GM12878 (cell line): ENCODE measurements at regions not wholly inside any gene's neighbourhood (a gene's known extent, or its start where the extent isn't known, plus 50 kb on each side); places are given as distances from the start of the nearest gene placed in this dataset.

Experiments
- ATAC-seq: fragments of 200-7000 bp; cut with Tn5 transposase; 3 replicates; pipeline ENCODE4 v1.9.1; 2020; ENCODE audit warnings: mild to moderate bottlenecking, moderate library complexity
- BruUV-seq: library from RNA; stranded (reverse); fragments of 400-500 nt; replicated peaks from 2 replicates; lab custom pipeline; 2021; lab: Mats Ljungman, UMichigan
- CTCF ChIA-PET: fragments of 300-600 bp; sonication (Branson Sonifier 250); formaldehyde crosslinking; extraction: SDS; loops from one replicate; lab custom pipeline; 2021; ENCODE audit warnings: inconsistent platforms; lab: Yijun Ruan, JAX
- POLR2A ChIA-PET: fragments of 350-600 bp; formaldehyde crosslinking; extraction: SDS; loops from one replicate; lab custom pipeline; 2021; ENCODE audit warnings: inconsistent platforms; lab: Charles Lee
- RAD21 ChIA-PET: fragments of 300-600 bp; sonication (Branson Sonifier 250); formaldehyde crosslinking; loops from one replicate; lab custom pipeline; 2023; ENCODE audit warnings: antibody characterized with exemption; ENCODE audit not compliant: unreplicated experiment; lab: Charles Lee
- SMC1A ChIA-PET: fragments of 300-600 bp; sonication (Branson Sonifier 250); formaldehyde crosslinking; loops from one replicate; lab custom pipeline; 2023; ENCODE audit not compliant: unreplicated experiment, uncharacterized antibody; lab: Charles Lee
- DNase-seq: peaks from one replicate; pipeline ENCODE4 v3.0.0-alpha.2; 2011; ENCODE audit warnings: low read depth, low spot score
- FAIRE-seq: peaks from 3 replicates; lab custom pipeline; 2011; peaks lifted over from hg19 to GRCh38; lab: Jason Lieb, UNC
- H2AFZ ChIP-seq: 2 replicates; pipeline ENCODE4 v1.6.0; 2011; ENCODE audit warnings: low read depth, low read length, control low read depth; ENCODE audit not compliant: control insufficient read depth
- H3K27ac ChIP-seq: 2 replicates; pipeline ENCODE4 v1.5.1; 2011; ENCODE audit warnings: control low read depth; ENCODE audit not compliant: control insufficient read depth, insufficient read depth
- H3K27me3 ChIP-seq, 2 experiments: replicated peaks in 1 of 2; 2 replicates each; pipeline versions ENCODE4 v1.6.0 to v1.6.1; 2011; ENCODE audit warnings: low read length in 1 of 2; ENCODE audit not compliant: control insufficient read depth in 2 of 2, insufficient read depth in 2 of 2
- H3K36me3 ChIP-seq, 2 experiments: 2 replicates each; pipeline ENCODE4 v1.5.1; 2011; ENCODE audit warnings: low read length in 1 of 2; ENCODE audit not compliant: control insufficient read depth in 2 of 2, insufficient read depth in 2 of 2
- H3K4me1 ChIP-seq: 2 replicates; pipeline ENCODE4 v1.6.1; 2011; ENCODE audit warnings: mild to moderate bottlenecking, low read length, moderate library complexity, mixed read lengths; ENCODE audit not compliant: control insufficient read depth, insufficient read depth
- H3K4me2 ChIP-seq: 2 replicates; pipeline ENCODE4 v1.6.0; 2011; ENCODE audit warnings: control low read depth; ENCODE audit not compliant: control insufficient read depth, insufficient read depth
- H3K4me3 ChIP-seq: fragments of 200-600 bp; sonication (generic); 2 replicates; pipeline ENCODE4 v1.5.1; 2016
- H3K79me2 ChIP-seq: 2 replicates; pipeline ENCODE4 v1.6.0; 2011; ENCODE audit warnings: low read length; ENCODE audit not compliant: control insufficient read depth, insufficient read depth
- H3K9ac ChIP-seq: 2 replicates; pipeline ENCODE4 v1.8.0; 2011; ENCODE audit warnings: low read length, control low read depth, mixed read lengths; ENCODE audit not compliant: control insufficient read depth, insufficient read depth
- H3K9me3 ChIP-seq: replicated peaks from 3 replicates; pipeline ENCODE4 v1.5.1; 2011; ENCODE audit warnings: mild to moderate bottlenecking, low read length; ENCODE audit not compliant: control insufficient read depth, insufficient read depth
- H4K20me1 ChIP-seq: 2 replicates; pipeline ENCODE4 v1.6.0; 2011; ENCODE audit not compliant: control insufficient read depth, insufficient read depth
- ASH2L ChIP-seq: fragments of 300-600, 200-600 bp; sonication (generic); IDR thresholded peaks from 2 replicates; pipeline ENCODE4 v1.6.1; 2017; ENCODE audit warnings: low read depth, mild to moderate bottlenecking, borderline replicate concordance
- BMI1 ChIP-seq: fragments of 450-650 bp; IDR thresholded peaks from 2 replicates; pipeline ENCODE4 v1.6.1; 2016; ENCODE audit warnings: mild to moderate bottlenecking, moderate library complexity, borderline replicate concordance
- CBFB ChIP-seq: IDR thresholded peaks from 2 replicates; pipeline ENCODE4 v1.6.1; 2016; ENCODE audit warnings: antibody characterized with exemption, low read depth
- ESRRA ChIP-seq: IDR thresholded peaks from 2 replicates; pipeline ENCODE4 v1.6.1; 2012; ENCODE audit warnings: mild to moderate bottlenecking, low read length, improper control_type of control experiment
- KAT2A ChIP-seq: conservative IDR thresholded peaks from 2 replicates; pipeline ENCODE4 v1.6.1; 2011; ENCODE audit warnings: low read depth, low read length; ENCODE audit not compliant: control insufficient read depth
- KDM1A ChIP-seq: fragments of 200-600 bp; sonication (generic); IDR thresholded peaks from 2 replicates; pipeline ENCODE4 v1.6.1; 2016; ENCODE audit warnings: borderline replicate concordance
- MXI1 ChIP-seq: fragments of 150-350 bp; IDR thresholded peaks from 2 replicates; pipeline ENCODE4 v1.6.1; 2011; ENCODE audit warnings: low read depth, mild to moderate bottlenecking, inconsistent platforms, low read length, improper control_type of control experiment
- NFIC ChIP-seq: IDR thresholded peaks from 2 replicates; pipeline ENCODE4 v1.6.1; 2012; ENCODE audit warnings: low read depth, mild to moderate bottlenecking, inconsistent platforms, low read length, moderate library complexity
- NFXL1 ChIP-seq: fragments of 450-650 bp; IDR thresholded peaks from 2 replicates; pipeline ENCODE4 v1.6.1; 2017; ENCODE audit warnings: antibody characterized with exemption, mild to moderate bottlenecking, borderline replicate concordance
- NKRF ChIP-seq: fragments of 450-650 bp; conservative IDR thresholded peaks from 2 replicates; pipeline ENCODE4 v1.6.1; 2017; ENCODE audit warnings: mild to moderate bottlenecking, moderate library complexity
- NR2C2 ChIP-seq: IDR thresholded peaks from 2 replicates; pipeline ENCODE4 v1.6.1; 2011; ENCODE audit warnings: borderline replicate concordance, low read depth; ENCODE audit not compliant: control insufficient read depth, insufficient read length
- PAX5 ChIP-seq: IDR thresholded peaks from 2 replicates; pipeline ENCODE4 v1.6.1; 2011; ENCODE audit warnings: low read depth, low read length, borderline replicate concordance
- PAX8 ChIP-seq: fragments of 450-650 bp; IDR thresholded peaks from 2 replicates; pipeline ENCODE4 v1.6.1; 2017; ENCODE audit warnings: mild to moderate bottlenecking, moderate library complexity
- POLR2AphosphoS5 ChIP-seq: IDR thresholded peaks from 2 replicates; pipeline ENCODE4 v1.6.1; 2011; ENCODE audit warnings: mild to moderate bottlenecking, low read length, inconsistent platforms
- RCOR1 ChIP-seq: conservative IDR thresholded peaks from 2 replicates; pipeline ENCODE4 v1.6.1; 2012; ENCODE audit warnings: low read depth, low read length, improper control_type of control experiment
- SIN3A ChIP-seq: IDR thresholded peaks from 2 replicates; pipeline ENCODE4 v1.6.1; 2012; ENCODE audit warnings: low read depth, low read length, improper control_type of control experiment
- SREBF2 ChIP-seq: IDR thresholded peaks from 2 replicates; pipeline ENCODE4 v1.6.1; 2012; ENCODE audit warnings: mild to moderate bottlenecking, low read length
- SUZ12 ChIP-seq: fragments of 200-600 bp; sonication (generic); IDR thresholded peaks from one replicate; pipeline ENCODE4 v1.6.1; 2018; ENCODE audit warnings: antibody characterized with exemption, mild to moderate bottlenecking; ENCODE audit not compliant: unreplicated experiment
- TCF3 ChIP-seq: IDR thresholded peaks from 2 replicates; pipeline ENCODE4 v1.6.1; 2012; ENCODE audit warnings: low read depth, mild to moderate bottlenecking, low read length, borderline replicate concordance; ENCODE audit not compliant: insufficient read depth
- YY1 ChIP-seq: IDR thresholded peaks from 2 replicates; pipeline ENCODE4 v1.6.1; 2011; ENCODE audit warnings: low read depth, mild to moderate bottlenecking, low read length
- ZNF274 ChIP-seq: IDR thresholded peaks from one replicate; pipeline ENCODE4 v1.8.0; 2011; ENCODE audit not compliant: insufficient read length, insufficient read depth
- WGBS: methylation state at CpG from one replicate; pipeline ENCODE4 v1.1.6; 2016; ENCODE audit warnings: low lambda C conversion rate; ENCODE audit not compliant: insufficient replicate concordance, insufficient coverage; ENCODE audit errors: missing lambda C conversion rate; 5-methylcytosine and 5-hydroxymethylcytosine counted together
- in situ Hi-C: fragments of 300-500 bp; cut with MboI; formaldehyde crosslinking; loops from 9 replicates; pipeline ENCODE4 v1.14.3; 2018; ENCODE audit warnings: mixed read lengths
- intact Hi-C: fragments of 100-400 bp; cut with micrococcal nuclease; formaldehyde crosslinking; loops from one replicate; pipeline ENCODE4 v1.14.2; 2022; ENCODE audit not compliant: unreplicated experiment

- RAD21 ChIA-PET = no interaction called here
- Histone ChIP-seq H3K9ac (no peak overlapping the region), H3K4me3 (no peak overlapping the region), H3K36me3 (no peaks in the 10 kb centered on the region), H3K27ac (no peak overlapping the region), H4K20me1 (no peaks in the 10 kb centered on the region), H3K9me3 (no peaks in the 10 kb centered on the region), H3K4me2 (no peak overlapping the region), H3K27me3 (no peaks in the 10 kb centered on the region), H2AFZ (no peak overlapping the region), H3K79me2 (no peaks in the 10 kb centered on the region), H3K4me1 (no peaks in the 10 kb centered on the region)
- CTCF ChIA-PET = no interaction called here
- ATAC-seq (no peak), DNase-seq (no peak), FAIRE-seq (no peak)
- POLR2A ChIA-PET = no interaction called here
- intact Hi-C loops (no loop called here), in situ Hi-C loops (no loop called here)
- TF ChIP-seq MXI1 (no peak), TCF3 (no peak), SIN3A (no peak), BMI1 (no peak), ZNF274 (no peak)
- no TSS peak for BruUV-seq
- SMC1A ChIA-PET = no interaction called here
- 71% methylated on average over 19 of the region's 19 CpGs for WGBS
These were observed 781.4 kb downstream of the BRINP3 start for GRCh38 chr1:189696297-189696696.

GRCh38 chr1:189697113-189697512 is 780.6 kb downstream of the BRINP3 start:
- H3K79me2 ChIP-seq = no peaks in the 10 kb centered on the region
- BruUV-seq = no TSS peak
- no peak overlapping the region for H3K4me2 ChIP-seq
- H3K9me3 ChIP-seq = no peaks in the 10 kb centered on the region
- no peak overlapping the region for H3K9ac ChIP-seq
- ATAC-seq = no peak
- ChIA-PET RAD21 (no interaction called here), SMC1A (no interaction called here), POLR2A (no interaction called here), CTCF (interaction anchor here (0.7 kb wide), 1 partner anchor 13 kb away, joined by 3 read pairs; no protein-coding TSS in a partner anchor)
- no peaks in the 10 kb centered on the region for H3K36me3 ChIP-seq
- H4K20me1 ChIP-seq = no peaks in the 10 kb centered on the region
- in situ Hi-C loops = no loop called here
- no peaks in the 10 kb centered on the region for H3K27me3 ChIP-seq
- WGBS = 88% methylated on average over 21 of the region's 22 CpGs
- H3K4me1 ChIP-seq = no peaks in the 10 kb centered on the region
- no peak for DNase-seq
- no peak overlapping the region for H3K4me3 ChIP-seq
- no peak overlapping the region for H2AFZ ChIP-seq
- intact Hi-C loops = no loop called here
- no peak overlapping the region for H3K27ac ChIP-seq
- no peak for TF ChIP-seq NFXL1
- no peak for TF ChIP-seq CBFB
- TF ChIP-seq ESRRA = no peak
- TF ChIP-seq RCOR1 = no peak
- TF ChIP-seq KAT2A = no peak
- TF ChIP-seq PAX5 = no peak
- TF ChIP-seq POLR2AphosphoS5 = no peak
- TF ChIP-seq SREBF2 = no peak
- TF ChIP-seq PAX8 = no peak
- no peak for TF ChIP-seq SUZ12
- TF ChIP-seq YY1 = no peak
- TF ChIP-seq KDM1A = no peak
- no peak for TF ChIP-seq NR2C2
- TF ChIP-seq ASH2L = no peak
- no peak for TF ChIP-seq NKRF
- TF ChIP-seq NFIC = no peak
- no peak for FAIRE-seq
